AML-193 (cell line): ENCODE measurements at regions not wholly inside any gene's neighbourhood (a gene's known extent, or its start where the extent isn't known, plus 50 kb on each side); places are given as distances from the start of the nearest gene placed in this dataset.
A peak's percentile ranks its signal among the peaks of the same experiment; 100 is the strongest.
"Not testable (repeated sequence)": the region's sequence is repeated elsewhere in the genome, so short reads cannot be mapped to it uniquely, and the experiment has no call there.

Experiments
- DNase-seq, 2 experiments: peaks; one replicate each; lab custom pipeline; 2025; lab: John Stamatoyannopoulos, UW

DNA sequence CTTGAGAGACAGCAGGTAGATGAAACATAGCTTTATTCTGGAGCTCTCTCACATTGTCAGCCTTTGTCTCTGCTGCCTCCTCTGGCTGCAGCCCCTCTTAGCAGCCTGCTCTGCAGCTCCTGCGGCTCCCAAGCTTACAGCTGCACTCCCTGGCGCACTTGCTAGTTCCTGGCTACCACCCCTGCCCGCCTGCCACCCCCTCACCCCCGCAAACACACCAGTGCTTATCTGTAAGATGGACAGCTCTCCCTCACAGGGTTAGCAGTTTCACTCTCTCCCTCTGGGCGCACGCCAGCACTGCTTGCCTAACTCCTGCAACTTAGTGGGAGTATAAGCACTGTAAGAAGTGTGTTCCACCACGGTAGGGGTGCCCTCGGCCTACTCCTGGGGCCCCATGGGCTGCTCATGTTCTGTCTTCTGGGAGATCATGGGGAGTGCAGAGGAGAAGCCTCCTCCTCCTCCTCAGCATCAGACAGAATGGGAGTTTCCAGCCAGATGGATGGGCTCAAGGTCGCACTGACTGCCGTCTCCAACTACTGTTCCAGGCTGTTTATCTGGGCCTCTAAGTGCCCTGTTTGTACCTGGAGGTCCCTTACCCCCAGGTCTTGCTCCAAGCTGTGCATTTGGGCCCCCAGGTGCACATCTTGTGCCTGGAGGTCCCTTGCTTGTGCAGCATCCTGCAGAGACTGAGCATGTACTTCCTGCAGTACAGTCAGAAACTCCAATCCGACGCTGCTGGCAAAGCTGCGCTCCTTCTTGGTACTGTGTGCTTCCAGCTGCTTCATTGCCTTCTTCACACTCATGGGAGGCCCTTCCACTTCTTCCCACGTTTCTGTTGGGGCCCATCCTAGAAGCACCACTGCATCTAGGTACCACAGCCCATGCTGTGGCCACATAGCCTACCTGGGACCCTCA is 1388.1 kb downstream of the AMY1C start:
- peak in 1 of 2 experiments; percentile 1 for DNase-seq

- DNase-seq = no peak
Measured at GRCh38 chr1:105138458-105138893, 1388.8 kb downstream of the AMY1C start.

DNA sequence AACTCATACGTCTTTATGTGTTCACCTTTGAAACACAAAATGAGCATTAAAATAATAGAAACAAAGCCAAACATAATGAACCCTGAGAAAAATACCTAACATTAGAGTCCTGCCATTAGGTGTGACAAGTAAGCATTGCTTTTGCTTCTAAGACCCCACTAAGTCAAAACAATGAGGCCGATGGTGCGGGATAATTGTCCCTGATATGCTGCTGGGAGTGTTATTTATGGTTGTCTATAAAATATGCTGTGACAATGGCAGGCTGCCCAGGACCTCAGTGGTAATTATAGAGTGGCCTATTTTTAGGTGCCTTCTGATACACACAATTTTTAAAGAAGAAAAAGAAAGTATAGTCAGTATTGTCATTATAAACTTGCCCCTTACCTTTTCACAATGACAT is 1423.1 kb downstream of the AMY1C start:
- no peak for DNase-seq

GRCh38 chr1:105180789-105181188 is 1431.1 kb downstream of the AMY1C start:
- no peak for DNase-seq

DNA sequence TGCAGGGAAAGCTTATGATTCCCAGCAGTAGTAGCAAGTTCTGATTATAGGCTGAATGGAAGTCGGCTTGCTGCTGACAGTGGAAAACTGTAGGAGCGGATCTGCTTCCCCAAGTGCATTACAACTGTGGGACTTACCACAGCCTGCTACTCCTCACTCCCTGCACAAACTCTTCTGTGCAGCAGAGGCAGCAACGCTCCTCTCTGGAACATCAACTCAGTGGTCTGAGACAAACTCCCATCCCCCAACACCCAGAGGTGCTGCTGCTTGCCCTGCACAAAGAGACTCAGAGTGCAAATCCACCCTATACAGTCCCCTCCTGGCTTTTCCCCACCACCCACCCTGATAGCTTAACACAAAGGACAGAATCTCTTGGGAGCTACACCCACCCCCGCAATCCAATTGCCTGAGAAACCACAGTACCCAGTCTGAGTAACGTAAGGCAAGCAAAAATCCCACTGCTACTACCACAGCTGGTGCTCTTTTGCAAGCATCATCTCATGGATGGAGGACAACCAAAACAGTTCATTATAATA is 1455.2 kb downstream of the AMY1C start:
- no peak for DNase-seq

DNA sequence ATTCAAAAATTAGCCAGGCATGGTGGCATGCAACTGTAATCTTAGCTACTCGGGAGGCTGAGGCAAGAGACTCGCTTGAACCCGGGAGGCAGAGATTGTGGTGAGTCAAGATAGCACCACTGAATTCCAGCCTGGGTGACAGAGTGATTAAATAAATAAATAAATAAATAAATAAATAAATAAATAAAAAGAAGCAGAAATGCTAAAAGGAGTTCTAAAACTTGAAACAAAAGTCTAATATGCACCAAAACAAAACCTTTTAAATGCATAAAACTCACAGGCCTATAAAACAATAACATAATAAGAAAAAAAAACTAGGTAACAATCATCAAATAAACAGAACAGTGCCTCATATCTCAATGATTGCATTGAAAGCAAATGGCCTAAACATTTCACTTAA is 1458.9 kb downstream of the AMY1C start:
- DNase-seq = no peak

DNA sequence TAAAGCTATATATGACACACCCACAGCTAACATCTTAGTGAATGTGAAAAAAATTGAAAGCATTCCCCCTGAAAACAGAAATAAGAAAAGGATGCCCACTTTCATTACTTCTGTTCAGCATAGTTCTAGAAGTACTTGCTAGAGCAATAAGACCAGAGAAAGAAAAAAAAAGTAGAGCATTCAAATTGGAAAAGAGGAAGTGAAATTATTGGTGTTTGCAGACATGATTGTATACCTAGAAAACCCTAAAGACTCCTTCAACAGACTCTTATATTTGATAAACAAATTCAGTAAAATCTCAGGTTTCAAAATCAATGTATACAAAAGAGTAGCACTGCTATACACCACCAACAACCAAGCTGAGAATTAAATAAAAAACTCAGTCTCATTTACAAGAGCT is 1461.0 kb downstream of the AMY1C start:
- no peak for DNase-seq

GRCh38 chr1:105231378-105231777 is 1481.7 kb downstream of the AMY1C start:
- no peak for DNase-seq

- no peak for DNase-seq
Measured at GRCh38 chr1:105243411-105243810, 1493.7 kb downstream of the AMY1C start.

DNA sequence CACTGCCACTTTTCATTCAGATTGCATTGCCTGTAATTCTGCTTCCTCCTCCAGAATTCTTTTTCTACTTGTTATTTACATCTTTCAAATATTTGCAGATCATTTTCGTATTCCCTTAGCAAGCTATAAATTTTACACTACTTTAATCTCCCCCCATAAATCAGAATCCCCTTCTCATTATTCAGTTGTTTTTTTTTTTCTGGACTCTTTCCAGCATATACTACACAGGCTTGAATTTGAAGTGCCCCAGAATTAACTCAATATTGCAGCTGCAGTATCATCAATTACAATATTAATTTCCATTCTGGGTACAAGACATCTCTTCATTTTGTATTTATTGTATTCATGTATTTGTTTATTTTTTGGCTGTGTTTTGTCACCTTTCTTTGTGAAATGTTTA is 1494.3 kb downstream of the AMY1C start:
- no peak for DNase-seq

DNA sequence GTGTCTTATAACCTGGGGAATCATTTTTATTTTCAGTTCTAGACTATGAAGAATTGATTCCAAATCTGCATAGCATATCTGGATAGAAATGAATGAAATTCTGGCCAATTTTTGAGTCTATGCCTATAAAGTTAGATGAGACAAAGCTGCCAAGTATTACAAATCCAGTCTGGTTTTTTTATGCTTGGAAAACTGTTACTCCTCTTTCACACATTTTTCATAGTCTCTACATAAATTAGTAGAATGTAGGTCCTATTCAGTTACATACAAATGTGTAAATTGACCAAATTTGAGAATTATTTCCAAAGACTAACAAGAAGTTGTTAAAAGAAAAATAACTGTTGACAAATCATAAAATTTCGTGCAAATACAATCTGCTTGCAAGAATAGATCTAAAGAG is 1505.2 kb downstream of the AMY1C start:
- no peak for DNase-seq

GRCh38 chr1:105260001-105260400 is 1510.3 kb downstream of the AMY1C start:
- no peak for DNase-seq

DNA sequence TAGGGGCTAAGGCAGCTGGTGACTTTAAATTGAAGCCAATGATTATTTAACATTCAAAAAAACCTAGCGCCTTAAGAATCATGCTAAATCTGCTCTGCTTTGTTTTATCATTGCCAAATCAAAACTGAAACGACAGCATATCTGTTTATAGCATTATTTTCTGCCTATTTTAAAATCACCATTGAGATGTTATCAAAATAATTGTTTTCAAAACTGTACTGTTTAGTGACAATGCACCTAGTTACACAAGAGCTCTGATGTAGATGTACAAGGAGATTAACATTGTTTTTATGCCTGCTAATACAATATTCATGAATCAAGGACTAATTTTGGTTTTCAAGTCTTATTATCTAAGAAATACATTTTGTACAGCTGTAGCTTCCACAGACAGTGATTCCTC is 1521.3 kb downstream of the AMY1C start:
- DNase-seq = no peak

DNA sequence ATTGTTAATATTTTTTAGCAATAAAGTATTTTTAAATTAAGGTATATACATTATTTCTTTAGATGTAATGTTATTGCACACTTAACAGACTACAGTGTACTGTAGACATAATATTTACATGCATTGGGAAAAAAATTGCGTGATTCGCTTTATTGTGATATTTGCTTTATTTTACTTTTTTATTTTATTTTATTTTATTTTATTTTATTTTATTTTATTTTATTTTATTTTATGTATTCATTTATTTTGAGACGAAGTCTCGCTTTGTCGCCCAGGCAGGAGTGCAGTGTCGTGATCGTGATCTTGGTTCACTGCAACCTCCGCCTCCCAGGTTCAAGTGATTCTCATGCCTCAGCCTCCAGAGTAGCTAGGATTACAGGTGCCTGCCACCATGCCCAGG is 1522.7 kb downstream of the AMY1C start:
- DNase-seq = not testable (repeated sequence)

DNA sequence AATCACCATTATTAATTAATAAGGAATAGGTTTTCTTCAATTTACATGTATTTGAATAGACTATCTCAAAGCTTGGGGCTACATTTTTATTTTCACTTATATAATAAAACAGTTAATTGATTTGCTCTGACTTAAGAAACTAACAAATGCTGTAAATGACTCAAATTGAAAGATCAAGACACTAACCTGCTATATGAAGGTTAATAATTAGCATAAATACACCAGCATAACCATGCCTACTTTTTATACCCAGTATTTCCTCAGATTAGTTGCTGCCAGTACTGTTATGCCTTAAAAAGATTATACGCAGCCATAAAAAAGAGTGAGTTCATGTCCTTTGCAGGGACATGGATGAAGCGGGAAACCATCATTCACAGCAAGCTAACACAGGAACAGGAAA is 1545.1 kb downstream of the AMY1C start:
- no peak for DNase-seq

DNA sequence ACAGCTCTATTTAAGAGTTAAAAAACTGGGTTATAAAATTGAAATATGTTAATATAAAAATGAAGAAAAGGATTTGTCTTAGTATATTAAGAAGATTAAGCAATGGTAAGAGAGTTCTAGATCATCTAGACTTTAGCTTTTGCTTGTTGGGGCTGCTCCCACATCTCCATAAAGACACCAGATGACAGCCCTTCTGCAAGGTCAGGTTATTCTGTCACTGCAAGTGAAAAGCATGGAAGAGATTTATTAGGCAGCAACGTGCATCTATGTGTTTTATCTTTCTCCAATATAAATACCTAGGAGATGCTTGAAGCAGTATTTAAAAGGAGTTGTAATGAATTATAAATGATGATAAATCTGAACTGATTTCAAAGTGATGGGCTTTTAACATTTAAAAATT is 1560.4 kb downstream of the AMY1C start:
- DNase-seq = no peak

- DNase-seq = no peak
Measured at GRCh38 chr1:105317976-105318375, 1568.3 kb downstream of the AMY1C start.

DNA sequence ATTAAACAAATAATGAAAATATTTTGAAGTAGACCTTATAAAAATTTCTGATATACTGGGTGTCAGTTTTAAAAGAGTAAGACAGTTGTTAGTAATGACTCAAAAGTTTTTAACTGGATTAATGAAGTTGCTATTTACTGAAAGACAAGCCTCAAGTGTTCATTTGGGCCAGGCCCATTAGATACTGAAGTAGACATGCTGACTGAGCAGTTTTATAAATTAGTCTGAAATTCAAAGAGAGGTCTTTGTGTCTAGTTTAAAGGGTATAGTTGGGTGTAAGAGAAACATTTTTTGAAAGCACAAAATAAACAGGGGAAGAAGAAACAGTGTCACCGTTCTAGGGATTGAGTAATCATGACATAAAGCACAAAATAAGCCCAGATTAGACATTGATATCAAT is 1577.2 kb downstream of the AMY1C start:
- no peak for DNase-seq

- DNase-seq = no peak
Measured at GRCh38 chr1:105337420-105337819, 1587.7 kb downstream of the AMY1C start.

DNA sequence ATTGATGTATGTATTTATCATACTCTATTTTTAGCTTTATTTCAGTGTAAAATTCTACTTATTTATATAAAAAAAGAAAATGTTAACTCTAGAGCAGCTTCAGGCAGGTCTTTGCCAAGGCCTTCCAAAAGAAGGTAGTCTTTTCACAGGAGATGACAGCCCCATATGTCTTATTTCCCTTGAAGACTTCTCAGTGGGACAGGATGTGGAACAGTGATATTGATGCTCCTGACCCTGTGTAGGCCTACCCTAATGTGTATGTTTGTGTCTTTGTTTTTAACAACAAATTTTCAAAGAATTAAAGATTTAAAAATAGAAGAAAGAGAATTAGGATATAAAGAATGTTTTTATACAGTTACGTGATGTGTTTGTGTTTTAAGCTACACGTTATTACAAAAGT is 1593.6 kb downstream of the AMY1C start:
- no peak for DNase-seq

- DNase-seq = no peak
Measured at GRCh38 chr1:105359457-105359856, 1609.8 kb downstream of the AMY1C start.

- DNase-seq = no peak
Measured at GRCh38 chr1:105362438-105362837, 1612.7 kb downstream of the AMY1C start.

- no peak for DNase-seq
Measured at GRCh38 chr1:105368446-105368845, 1618.7 kb downstream of the AMY1C start.

GRCh38 chr1:105373681-105374080 is 1624.0 kb downstream of the AMY1C start:
- no peak for DNase-seq
